T-cell (primary cell): ENCODE measurements at regions not wholly inside any gene's neighbourhood (a gene's known extent, or its start where the extent isn't known, plus 50 kb on each side); places are given as distances from the start of the nearest gene placed in this dataset.

Source experiments
- ATAC-seq, 4 experiments: fragments of 200-7000 bp in 3 of 4; fragments of 150-1000 bp in 1 of 4; cut with Tn5 transposase; replicated peaks in 1 of 4; 1 replicate in 3 of 4; 2 replicates in 1 of 4; pipeline ENCODE4 v1.10.0; 2021; ENCODE audit warnings: moderate library complexity in 3 of 4, mild to moderate bottlenecking in 2 of 4, moderate number of reproducible peaks in 1 of 4
- CTCF ChIA-PET, 2 donors: fragments of 300-600 bp; sonication (Branson Sonifier 250); formaldehyde crosslinking; loops; one replicate each; lab custom pipeline; 2022; ENCODE audit warnings: antibody characterized with exemption in 2 of 2; lab: Charles Lee
- POLR2A ChIA-PET, 2 donors: fragments of 300-600 bp; sonication (Branson Sonifier 250); formaldehyde crosslinking; loops; one replicate each; lab custom pipeline; 2022; ENCODE audit warnings: antibody characterized with exemption in 2 of 2; lab: Charles Lee
- DNase-seq, 35 experiments: peaks; one replicate each; pipeline versions ENCODE4 v3.0.0 to v3.0.0-alpha.2; 2013 to 2023
- H3K27ac ChIP-seq: one replicate; pipeline ENCODE4 v1.5.1; 2013; ENCODE audit warnings: low read length
- H3K27me3 ChIP-seq, 2 experiments: replicated peaks in 1 of 2; 1 replicate in 1 of 2; 2 replicates in 1 of 2; pipeline versions ENCODE4 v1.6.1 to v1.7.0; 2013; ENCODE audit warnings: low read length in 1 of 2, mixed read lengths in 1 of 2; ENCODE audit not compliant: control insufficient read depth in 2 of 2, insufficient read depth in 2 of 2; ENCODE audit errors: extremely low read depth in 1 of 2
- H3K36me3 ChIP-seq, 2 donors: 1 replicate in 1 of 2; 2 replicates in 1 of 2; pipeline versions ENCODE4 v1.6.1 to v1.7.0; 2013; ENCODE audit warnings: low read length in 1 of 2; ENCODE audit not compliant: control insufficient read depth in 2 of 2, insufficient read depth in 1 of 2; ENCODE audit errors: extremely low read depth in 1 of 2
- H3K4me1 ChIP-seq, 2 experiments: 1 replicate in 1 of 2; 2 replicates in 1 of 2; pipeline versions ENCODE4 v1.6.1 to v1.7.0; 2013; ENCODE audit warnings: low read length in 2 of 2, mixed read lengths in 1 of 2; ENCODE audit not compliant: insufficient read depth in 2 of 2, control insufficient read depth in 1 of 2; ENCODE audit errors: extremely low read depth in 1 of 2
- H3K4me3 ChIP-seq, 2 donors: 1 replicate in 1 of 2; 2 replicates in 1 of 2; pipeline versions ENCODE4 v1.5.1 to v1.7.0; 2013; ENCODE audit warnings: mild to moderate bottlenecking in 2 of 2, low read length in 1 of 2, moderate library complexity in 1 of 2; ENCODE audit not compliant: control insufficient read depth in 1 of 2; ENCODE audit errors: extremely low read depth in 1 of 2
- H3K9me3 ChIP-seq: 2 replicates; pipeline ENCODE4 v1.7.0; 2013
- H3K27ac Mint-ChIP-seq, 2 donors: one replicate each; pipeline ENCODE4 v1.8.0; 2020 to 2021; ENCODE audit warnings: mild to moderate bottlenecking in 2 of 2, mixed read lengths in 2 of 2
- H3K27me3 Mint-ChIP-seq, 2 donors: one replicate each; pipeline ENCODE4 v1.8.0; 2021 to 2022; ENCODE audit warnings: mixed read lengths in 2 of 2
- H3K36me3 Mint-ChIP-seq: one replicate; pipeline ENCODE4 v1.8.0; 2021; ENCODE audit warnings: mixed read lengths
- H3K4me1 Mint-ChIP-seq, 3 donors: one replicate each; pipeline ENCODE4 v1.8.0; 2020 to 2022; ENCODE audit warnings: mixed read lengths in 3 of 3, mild to moderate bottlenecking in 1 of 3
- H3K4me3 Mint-ChIP-seq, 3 donors: one replicate each; pipeline ENCODE4 v1.8.0; 2020 to 2022; ENCODE audit warnings: mild to moderate bottlenecking in 3 of 3, mixed read lengths in 3 of 3, moderate library complexity in 3 of 3
- H3K9me3 Mint-ChIP-seq, 3 donors: one replicate each; pipeline ENCODE4 v1.8.0; 2020 to 2022; ENCODE audit warnings: mixed read lengths in 3 of 3
- WGBS: methylation state at CpG from one replicate; pipeline ENCODE4 v1.1.5; 2013; ENCODE audit warnings: missing lambda C conversion rate; ENCODE audit not compliant: insufficient coverage; 5-methylcytosine and 5-hydroxymethylcytosine counted together

DNA sequence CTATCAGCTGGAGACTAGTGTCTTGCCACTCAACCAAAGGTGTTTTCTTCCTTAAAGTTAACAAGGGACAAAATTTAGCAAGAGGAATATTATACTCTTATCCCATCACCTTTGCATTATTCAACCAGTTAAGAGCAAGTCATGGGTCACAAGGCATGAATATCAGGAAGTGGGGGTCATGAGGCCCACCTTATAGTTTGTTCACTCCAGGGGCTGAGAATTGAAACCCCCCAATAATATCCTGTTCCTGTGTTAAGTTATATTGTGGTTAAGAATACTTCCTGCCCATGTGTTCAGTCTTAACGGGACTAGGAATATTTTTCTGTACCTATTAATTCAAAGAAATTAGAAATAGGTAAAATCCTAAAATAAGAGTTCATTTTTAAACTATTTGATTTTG is 239.7 kb downstream of the S1PR1 start:
- ChIA-PET POLR2A (no interaction called here), CTCF (no interaction called here)
- Mint-ChIP-seq H3K27ac (no peak overlapping the region), H3K9me3 (peaks cover 2 to 15% (median 13%) of the 10 kb centered on the region in 3 donors), H3K4me1 (no peaks in the 10 kb centered on the region), H3K4me3 (no peak overlapping the region), H3K36me3 (peaks cover 4% of the 10 kb centered on the region), H3K27me3 (no peaks in the 10 kb centered on the region)
- ATAC-seq: no peak
- H3K27me3 ChIP-seq: peaks cover 0 to 3% of the 10 kb centered on the region in 2 experiments
- H3K4me1 ChIP-seq: peaks cover 0 to 3% of the 10 kb centered on the region in 2 experiments
- no peak overlapping the region for H3K27ac ChIP-seq
- H3K9me3 ChIP-seq: no peaks in the 10 kb centered on the region
- H3K36me3 ChIP-seq: no peaks in the 10 kb centered on the region
- DNase-seq: no peak
- no CpG with 5 or more reads among the region's 1 CpG for WGBS
- no peak overlapping the region for H3K4me3 ChIP-seq

GRCh38 chr1:101479945-101480344 is 243.1 kb downstream of the S1PR1 start:
- Histone ChIP-seq H3K36me3 (no peaks in the 10 kb centered on the region), H3K4me1 (peaks cover 0 to 3% of the 10 kb centered on the region in 2 experiments), H3K9me3 (no peaks in the 10 kb centered on the region), H3K27me3 (no peaks in the 10 kb centered on the region), H3K27ac (no peak overlapping the region), H3K4me3 (no peak overlapping the region)
- Mint-ChIP-seq H3K9me3 (no peaks in the 10 kb centered on the region), H3K4me1 (no peaks in the 10 kb centered on the region), H3K27me3 (no peaks in the 10 kb centered on the region), H3K27ac (no peak overlapping the region), H3K4me3 (no peak overlapping the region), H3K36me3 (no peaks in the 10 kb centered on the region)
- POLR2A ChIA-PET: no interaction called here
- CTCF ChIA-PET: no interaction called here
- DNase-seq: no peak
- ATAC-seq: no peak

DNA sequence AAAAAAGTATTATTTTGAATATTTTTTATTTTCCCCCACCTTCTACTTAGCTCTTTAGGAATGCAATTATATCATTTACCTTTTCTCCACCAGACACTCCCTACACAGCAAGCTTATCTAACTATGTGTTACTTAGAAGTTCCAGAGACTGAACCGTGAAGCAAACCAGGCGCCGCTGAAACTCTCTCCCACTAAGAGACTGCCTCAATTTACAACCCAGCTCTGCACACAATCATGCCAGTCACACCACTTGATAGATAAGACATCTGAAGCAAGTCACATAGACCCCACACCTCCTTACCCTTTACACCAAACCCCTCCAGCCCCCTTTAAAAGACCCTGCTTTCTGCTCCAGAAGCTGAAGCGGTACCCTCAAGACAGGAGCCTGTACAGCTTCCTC is 245.5 kb downstream of the S1PR1 start:
- Mint-ChIP-seq H3K36me3 (no peaks in the 10 kb centered on the region), H3K4me1 (no peaks in the 10 kb centered on the region), H3K27me3 (no peaks in the 10 kb centered on the region), H3K4me3 (no peak overlapping the region), H3K27ac (no peak overlapping the region), H3K9me3 (no peaks in the 10 kb centered on the region)
- Histone ChIP-seq H3K27ac (no peak overlapping the region), H3K4me1 (no peaks in the 10 kb centered on the region), H3K27me3 (no peaks in the 10 kb centered on the region), H3K36me3 (no peaks in the 10 kb centered on the region), H3K4me3 (no peak overlapping the region), H3K9me3 (no peaks in the 10 kb centered on the region)
- POLR2A ChIA-PET: interaction anchor here in 1 of 2 donors (0.5 kb wide), 1 partner anchor 22 kb away, joined by 3 read pairs; no protein-coding TSS in a partner anchor
- DNase-seq (no peak), ATAC-seq (no peak)
- 75% methylated on average over 4 of the region's 4 CpGs for WGBS
- CTCF ChIA-PET: interaction anchor here in 1 of 2 donors (0.5 kb wide), 1 partner anchor 107 kb away, joined by 4 read pairs; no protein-coding TSS in a partner anchor

- no peak overlapping the region for H3K27ac Mint-ChIP-seq
- POLR2A ChIA-PET: no interaction called here
- H3K9me3 ChIP-seq: no peaks in the 10 kb centered on the region
- H3K4me1 ChIP-seq: no peaks in the 10 kb centered on the region
- no peaks in the 10 kb centered on the region for H3K27me3 ChIP-seq
- no peak overlapping the region for H3K4me3 Mint-ChIP-seq
- WGBS: no CpG with 5 or more reads among the region's 5 CpGs
- ATAC-seq: no peak
- CTCF ChIA-PET: no interaction called here
- no peaks in the 10 kb centered on the region for H3K9me3 Mint-ChIP-seq
- no peaks in the 10 kb centered on the region for H3K4me1 Mint-ChIP-seq
- no peak for DNase-seq
- no peaks in the 10 kb centered on the region for H3K27me3 Mint-ChIP-seq
- H3K36me3 Mint-ChIP-seq: no peaks in the 10 kb centered on the region
- H3K4me3 ChIP-seq: no peak overlapping the region
- no peak overlapping the region for H3K27ac ChIP-seq
- no peaks in the 10 kb centered on the region for H3K36me3 ChIP-seq
Measured at GRCh38 chr1:101483982-101484688, 247.3 kb downstream of the S1PR1 start.

DNA sequence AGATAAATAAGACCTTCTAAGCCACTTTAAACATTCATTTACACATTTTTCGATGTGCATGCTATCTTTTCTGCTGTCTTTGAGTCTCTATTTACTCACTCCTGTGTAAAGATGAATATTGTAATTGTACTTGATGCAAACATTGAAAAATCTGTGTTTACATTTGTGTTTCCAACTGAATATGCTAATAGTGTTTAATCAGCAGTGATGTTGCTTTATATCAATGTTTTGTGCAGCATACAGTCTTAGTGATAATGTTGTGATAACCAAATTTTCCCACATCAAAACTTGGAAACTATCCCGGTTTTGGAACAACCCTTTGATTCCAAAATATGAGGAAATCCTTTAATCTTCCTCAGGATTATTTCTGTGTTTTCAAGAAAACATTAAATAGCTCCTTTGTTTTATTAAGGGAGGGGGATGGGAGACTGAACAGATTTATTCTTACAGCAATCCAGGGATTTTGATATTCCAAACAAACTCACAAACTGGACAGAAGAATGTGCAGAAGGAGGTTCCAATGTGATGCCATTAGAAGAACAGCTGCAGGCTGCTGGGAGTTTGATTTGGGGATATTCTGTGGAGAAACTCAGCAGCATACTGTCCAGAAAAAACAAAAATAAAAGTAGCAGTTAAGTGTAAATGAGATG is 248.0 kb downstream of the S1PR1 start:
- WGBS: no CpG with 5 or more reads among the region's 2 CpGs
- Histone ChIP-seq H3K27ac (no peak overlapping the region), H3K27me3 (no peaks in the 10 kb centered on the region), H3K9me3 (no peaks in the 10 kb centered on the region), H3K36me3 (no peaks in the 10 kb centered on the region), H3K4me1 (no peaks in the 10 kb centered on the region), H3K4me3 (no peak overlapping the region)
- POLR2A ChIA-PET: no interaction called here
- Mint-ChIP-seq H3K9me3 (peaks cover 0 to 6% (median 2%) of the 10 kb centered on the region in 3 donors), H3K36me3 (no peaks in the 10 kb centered on the region), H3K4me3 (no peak overlapping the region), H3K27me3 (no peaks in the 10 kb centered on the region), H3K4me1 (no peaks in the 10 kb centered on the region), H3K27ac (no peak overlapping the region)
- ATAC-seq (no peak), DNase-seq (no peak)
- CTCF ChIA-PET: no interaction called here

DNA sequence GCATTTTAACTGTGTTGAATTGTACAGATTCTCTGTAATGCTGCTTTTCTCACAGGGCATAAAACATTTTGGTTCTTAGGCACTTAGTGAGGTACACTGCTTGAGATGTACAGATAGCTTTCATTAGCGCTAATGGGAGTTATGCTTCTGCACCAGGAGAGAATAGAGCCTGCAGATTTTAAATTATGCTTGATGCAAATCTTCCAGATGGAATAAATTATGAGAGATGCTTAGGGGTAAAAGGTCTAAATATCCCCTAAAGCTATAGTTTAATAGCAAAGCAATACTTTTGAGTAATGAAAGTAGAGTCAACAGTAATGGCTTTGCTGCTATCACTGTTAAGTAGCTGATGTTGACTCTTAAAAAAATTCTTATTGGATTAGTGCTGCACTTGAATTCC is 248.9 kb downstream of the S1PR1 start:
- H3K27ac Mint-ChIP-seq: no peak overlapping the region
- Histone ChIP-seq H3K36me3 (no peaks in the 10 kb centered on the region), H3K27me3 (no peaks in the 10 kb centered on the region), H3K4me3 (no peak overlapping the region), H3K4me1 (no peaks in the 10 kb centered on the region), H3K9me3 (no peaks in the 10 kb centered on the region), H3K27ac (no peak overlapping the region)
- DNase-seq: no peak
- POLR2A ChIA-PET: no interaction called here
- 83% methylated on average over 1 of the region's 1 CpG for WGBS
- H3K4me1 Mint-ChIP-seq: no peaks in the 10 kb centered on the region
- H3K4me3 Mint-ChIP-seq: no peak overlapping the region
- H3K36me3 Mint-ChIP-seq: no peaks in the 10 kb centered on the region
- CTCF ChIA-PET: no interaction called here
- peaks cover 0 to 12% (median 6%) of the 10 kb centered on the region in 3 donors for H3K9me3 Mint-ChIP-seq
- ATAC-seq: no peak
- peaks cover 0 to 1% of the 10 kb centered on the region in 2 donors for H3K27me3 Mint-ChIP-seq
